ENCODE measurements at regions not wholly inside any gene's neighbourhood (a gene's known extent, or its start where the extent isn't known, plus 50 kb on each side); places are given as distances from the start of the nearest gene placed in this dataset.
"Not testable (repeated sequence)": the region's sequence is repeated elsewhere in the genome, so short reads cannot be mapped to it uniquely, and the experiment has no call there.

DNA sequence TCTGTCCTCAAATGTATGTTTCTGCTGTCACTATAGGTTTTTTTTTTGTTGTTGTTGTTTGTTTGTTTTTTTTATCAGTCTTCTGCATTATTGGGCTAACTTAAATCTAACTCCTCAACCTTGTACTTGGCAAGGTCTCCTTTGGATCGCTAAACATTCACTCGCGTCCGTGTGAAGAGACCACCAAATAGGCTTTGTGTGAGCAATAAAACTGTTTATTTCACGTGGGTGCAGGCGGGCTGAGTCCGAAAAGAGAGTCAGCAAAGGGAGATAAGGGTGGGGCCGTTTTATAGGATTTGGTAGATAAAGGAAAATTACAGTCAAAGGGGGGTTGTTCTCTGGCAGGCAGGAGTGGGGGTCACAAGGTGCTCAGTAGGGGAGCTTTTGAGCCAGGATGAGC, 845.6 kb upstream of the ANO3 start:
- TF ChIP-seq, protein P1, sequence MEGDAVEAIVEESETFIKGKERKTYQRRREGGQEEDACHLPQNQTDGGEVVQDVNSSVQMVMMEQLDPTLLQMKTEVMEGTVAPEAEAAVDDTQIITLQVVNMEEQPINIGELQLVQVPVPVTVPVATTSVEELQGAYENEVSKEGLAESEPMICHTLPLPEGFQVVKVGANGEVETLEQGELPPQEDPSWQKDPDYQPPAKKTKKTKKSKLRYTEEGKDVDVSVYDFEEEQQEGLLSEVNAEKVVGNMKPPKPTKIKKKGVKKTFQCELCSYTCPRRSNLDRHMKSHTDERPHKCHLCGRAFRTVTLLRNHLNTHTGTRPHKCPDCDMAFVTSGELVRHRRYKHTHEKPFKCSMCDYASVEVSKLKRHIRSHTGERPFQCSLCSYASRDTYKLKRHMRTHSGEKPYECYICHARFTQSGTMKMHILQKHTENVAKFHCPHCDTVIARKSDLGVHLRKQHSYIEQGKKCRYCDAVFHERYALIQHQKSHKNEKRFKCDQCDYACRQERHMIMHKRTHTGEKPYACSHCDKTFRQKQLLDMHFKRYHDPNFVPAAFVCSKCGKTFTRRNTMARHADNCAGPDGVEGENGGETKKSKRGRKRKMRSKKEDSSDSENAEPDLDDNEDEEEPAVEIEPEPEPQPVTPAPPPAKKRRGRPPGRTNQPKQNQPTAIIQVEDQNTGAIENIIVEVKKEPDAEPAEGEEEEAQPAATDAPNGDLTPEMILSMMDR (IDR thresholded peaks at IDR 0.05): not testable (repeated sequence)
- TF ChIP-seq EP300 (IDR thresholded peaks at IDR 0.05); POLR2A (IDR thresholded peaks at IDR 0.05; ENCODE audit: low read depth): not testable (repeated sequence)
